ENCODE measurements at regions not wholly inside any gene's neighbourhood (a gene's known extent, or its start where the extent isn't known, plus 50 kb on each side); places are given as distances from the start of the nearest gene placed in this dataset.

GRCh38 chr5:8012131-8012977 lies 143.4 kb downstream of the MTRR start:
- no peak overlapping the region for H3K27ac ChIP-seq
- intact Hi-C loops (cut with DNase I; ENCODE audit: low total_unique reads) = no loop called here
- in situ Hi-C loops (cut with MboI; ENCODE audit: low pct_ligation_motif_present in 1 of 4, low pct_unique_long_range_greater_than_20kb in 1 of 4, low sequenced_read_pairs in 3 of 4) = no loop called here
- no peak overlapping the region for H3K4me3 ChIP-seq
- H3K27me3 ChIP-seq = no peaks in the 10 kb centered on the region
- DNase-seq = no peak
- no peaks in the 10 kb centered on the region for H3K9me3 ChIP-seq
- H3K36me3 ChIP-seq = no peaks in the 10 kb centered on the region
- WGBS, 2 donors (ENCODE audit: low coverage in 1 of 2) = 73 to 84% methylated on average over 9 of the region's 9 CpGs
- TF ChIP-seq POLR2AphosphoS5 (IDR thresholded peaks at IDR 0.05) (no peak), CTCF (IDR thresholded peaks at IDR 0.05) (no peak), EP300 (IDR thresholded peaks at IDR 0.05; ENCODE audit: low read depth) (no peak), POLR2A (IDR thresholded peaks at IDR 0.05) (no peak)
- H3K4me1 ChIP-seq = no peaks in the 10 kb centered on the region

DNA sequence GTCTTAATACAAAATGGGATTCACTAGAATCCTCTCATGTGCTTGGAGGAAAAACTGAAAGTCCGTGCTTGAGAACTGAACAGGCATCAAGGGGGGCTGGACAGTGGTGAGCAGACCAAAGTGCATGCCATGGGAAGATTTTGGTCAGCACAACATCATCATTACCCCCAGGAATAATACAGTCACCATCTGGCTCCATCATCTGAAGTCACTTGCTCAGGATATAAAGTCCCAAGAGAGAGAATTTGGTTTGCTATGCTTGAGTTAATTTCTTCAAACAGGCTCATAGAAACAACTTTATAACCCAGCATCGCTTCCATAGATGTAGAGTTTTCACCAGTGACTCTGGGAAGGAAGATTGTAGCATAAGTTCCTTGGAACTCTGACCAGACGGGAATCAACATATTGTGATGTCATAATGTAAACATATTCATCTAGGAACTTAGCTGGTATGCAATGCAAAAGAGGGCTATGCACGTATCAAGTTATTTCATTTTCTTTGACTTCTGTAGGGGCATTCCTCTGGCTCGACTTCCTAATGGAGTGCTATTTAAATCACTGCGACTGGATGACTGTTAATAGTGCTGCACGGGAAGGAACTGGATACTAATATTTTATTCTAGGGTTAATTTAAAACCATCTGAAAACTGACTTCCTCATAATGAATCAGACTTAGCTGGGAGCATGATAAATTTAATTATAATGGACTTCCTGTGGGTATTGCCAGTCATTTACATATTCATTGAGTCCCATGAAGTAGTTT lies 145.2 kb downstream of the MTRR start:
- Histone ChIP-seq H3K36me3 (no peaks in the 10 kb centered on the region), H3K4me3 (no peak overlapping the region), H3K27ac (no peak overlapping the region), H3K9me3 (no peaks in the 10 kb centered on the region), H3K27me3 (no peaks in the 10 kb centered on the region), H3K4me1 (no peaks in the 10 kb centered on the region)
- in situ Hi-C loops (cut with MboI; ENCODE audit: low pct_ligation_motif_present in 1 of 4, low pct_unique_long_range_greater_than_20kb in 1 of 4, low sequenced_read_pairs in 3 of 4) (no loop called here), intact Hi-C loops (cut with DNase I; ENCODE audit: low total_unique reads) (no loop called here)
- WGBS, 2 donors (ENCODE audit: low coverage in 1 of 2) = 50 to 72% methylated on average over 6 to 7 of the region's 7 CpGs
- no peak for DNase-seq
- TF ChIP-seq CTCF (IDR thresholded peaks at IDR 0.05) (no peak), POLR2A (IDR thresholded peaks at IDR 0.05) (no peak), POLR2AphosphoS5 (IDR thresholded peaks at IDR 0.05) (no peak), EP300 (IDR thresholded peaks at IDR 0.05; ENCODE audit: low read depth) (no peak)

DNA sequence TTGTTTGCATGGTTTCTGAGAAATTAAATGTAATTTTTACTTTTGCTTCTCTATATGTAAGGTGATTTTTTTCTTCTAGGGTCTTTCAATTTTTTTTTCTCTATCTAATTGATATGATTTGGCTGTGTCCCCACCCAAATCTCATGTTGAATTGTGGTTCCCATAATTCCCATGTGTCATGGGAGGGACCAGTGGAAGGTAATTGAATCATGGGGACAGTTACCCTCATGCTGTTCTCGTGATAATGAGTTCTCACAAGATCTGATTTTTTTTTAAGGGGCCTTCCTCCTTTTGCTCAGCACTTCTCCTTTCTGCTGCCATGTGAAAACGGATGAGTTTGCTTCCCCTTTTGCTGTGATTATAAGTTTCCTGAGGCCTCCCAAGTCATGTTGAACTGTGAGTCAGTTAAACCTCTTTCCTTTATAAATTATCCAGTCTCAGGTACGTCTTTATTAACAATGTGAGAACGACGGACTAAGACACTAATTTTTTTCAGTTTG lies 150.8 kb downstream of the MTRR start:
- Histone ChIP-seq H3K4me1 (no peaks in the 10 kb centered on the region), H3K27me3 (no peaks in the 10 kb centered on the region), H3K9me3 (no peaks in the 10 kb centered on the region), H3K27ac (no peak overlapping the region), H3K36me3 (no peaks in the 10 kb centered on the region), H3K4me3 (no peak overlapping the region)
- WGBS, 2 donors (ENCODE audit: low coverage in 1 of 2) = 48 to 79% methylated on average over 5 of the region's 5 CpGs
- TF ChIP-seq POLR2AphosphoS5 (IDR thresholded peaks at IDR 0.05) (no peak), POLR2A (IDR thresholded peaks at IDR 0.05) (no peak), CTCF (IDR thresholded peaks at IDR 0.05) (no peak)
- DNase-seq = no peak
- in situ Hi-C loops (cut with MboI; ENCODE audit: low pct_ligation_motif_present in 1 of 4, low pct_unique_long_range_greater_than_20kb in 1 of 4, low sequenced_read_pairs in 3 of 4) = no loop called here
- intact Hi-C loops (cut with DNase I; ENCODE audit: low total_unique reads) = no loop called here

DNA sequence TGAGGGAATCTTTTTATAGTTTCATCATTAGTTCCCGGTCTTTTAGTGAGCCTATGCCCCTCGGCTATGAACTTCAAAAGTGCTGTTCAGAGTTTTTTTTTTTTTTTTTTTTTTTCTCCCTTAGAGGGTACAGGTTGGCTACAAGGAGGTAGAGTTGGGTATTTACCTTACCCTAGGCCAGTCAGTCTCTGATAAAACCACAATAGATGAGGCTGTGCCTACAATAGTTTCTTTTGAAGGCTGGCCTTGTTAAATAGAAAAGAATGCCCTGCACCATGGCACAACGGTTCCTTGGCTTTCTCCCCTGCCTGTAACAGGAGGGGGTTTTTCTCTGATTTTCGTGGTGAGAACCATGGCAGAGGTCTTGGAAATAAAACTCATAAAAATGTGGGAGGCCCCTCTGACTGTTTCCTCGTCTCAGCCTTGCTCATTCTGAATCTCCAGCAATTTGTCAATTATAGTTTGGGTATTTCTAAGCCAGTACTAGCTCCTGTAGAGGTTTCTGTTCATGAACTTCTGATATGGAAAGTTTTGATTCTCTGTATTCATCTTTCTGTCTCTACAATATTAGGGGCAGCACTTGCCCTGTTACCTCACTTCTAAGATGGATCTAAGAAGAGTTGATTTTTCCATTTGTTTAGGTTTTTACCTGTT lies 152.0 kb downstream of the MTRR start:
- TF ChIP-seq CTCF (IDR thresholded peaks at IDR 0.05) (no peak), POLR2AphosphoS5 (IDR thresholded peaks at IDR 0.05) (no peak), EP300 (IDR thresholded peaks at IDR 0.05; ENCODE audit: low read depth) (no peak), POLR2A (IDR thresholded peaks at IDR 0.05) (no peak)
- in situ Hi-C loops (cut with MboI; ENCODE audit: low pct_ligation_motif_present in 1 of 4, low pct_unique_long_range_greater_than_20kb in 1 of 4, low sequenced_read_pairs in 3 of 4) = no loop called here

More for the DNA sequence above, 152.0 kb downstream of the MTRR start:
- no peak for DNase-seq
- Histone ChIP-seq H3K9me3 (no peaks in the 10 kb centered on the region), H3K27me3 (no peaks in the 10 kb centered on the region), H3K4me3 (no peak overlapping the region), H3K4me1 (no peaks in the 10 kb centered on the region), H3K36me3 (no peaks in the 10 kb centered on the region), H3K27ac (no peak overlapping the region)
- 48 to 83% methylated on average over 4 to 5 of the region's 5 CpGs for WGBS, 2 donors (ENCODE audit: low coverage in 1 of 2)
- intact Hi-C loops (cut with DNase I; ENCODE audit: low total_unique reads) = no loop called here

Measured in transverse colon (tissue), 4 donors.